ENCODE measurements at regions not wholly inside any gene's neighbourhood (a gene's known extent, or its start where the extent isn't known, plus 50 kb on each side); places are given as distances from the start of the nearest gene placed in this dataset.
"Not testable (repeated sequence)": the region's sequence is repeated elsewhere in the genome, so short reads cannot be mapped to it uniquely, and the experiment has no call there.

DNA sequence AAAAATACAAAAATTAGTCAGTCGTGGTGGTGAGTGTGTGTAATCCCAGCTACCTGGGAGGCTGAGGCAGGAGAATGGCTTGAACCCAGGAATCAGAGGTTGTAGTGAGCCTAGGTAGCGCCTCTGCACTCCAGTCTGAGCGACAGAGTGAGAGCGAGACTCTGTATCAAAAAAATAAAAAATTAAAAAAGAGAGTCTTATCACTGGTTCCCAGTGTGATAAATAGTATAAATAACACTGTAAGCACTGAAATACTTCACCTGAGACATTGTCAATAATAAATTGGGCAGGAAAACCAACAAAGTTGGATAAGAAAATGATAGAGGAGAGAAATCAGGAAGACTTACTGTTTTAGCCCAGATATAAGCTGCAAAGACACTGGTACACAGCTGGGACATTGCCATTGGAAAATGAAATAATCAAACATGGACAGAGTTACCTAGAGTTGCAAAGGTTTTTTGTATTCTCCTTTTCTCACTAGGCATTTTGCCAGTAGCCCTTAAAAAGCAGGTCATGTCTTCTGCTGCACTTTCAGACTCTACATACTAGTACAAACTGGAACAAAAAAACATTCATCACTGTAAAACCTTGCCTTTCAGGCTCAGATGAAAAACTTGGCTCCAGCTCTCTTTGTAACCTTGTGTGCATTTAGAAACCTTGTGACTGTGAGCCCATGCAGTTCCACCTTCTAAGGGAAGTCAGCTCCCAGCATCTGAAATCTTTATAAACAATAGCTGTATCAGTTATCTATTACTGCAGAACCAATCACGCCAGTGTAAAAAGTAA, 55.0 kb upstream of the PPP1R2C start:
- H2BK15ac ChIP-seq (ENCODE audit: low read depth, poor library complexity, severe bottlenecking), result no peak overlapping the region
- H3K14ac ChIP-seq (ENCODE audit: low read length in 2 of 2), result no peak overlapping the region
- no peak overlapping the region for H2BK5ac ChIP-seq (ENCODE audit: low read depth, low read length, poor library complexity, severe bottlenecking)
- H3K23ac ChIP-seq (ENCODE audit: low read length in 2 of 2), result no peak overlapping the region
- H3K4me3 ChIP-seq (ENCODE audit: insufficient read depth in 1 of 2, low read depth in 1 of 2, low read length in 2 of 2), result no peak overlapping the region
- no CpG with 5 or more reads among the region's 5 CpGs for WGBS
- no peak overlapping the region for H4K91ac ChIP-seq (ENCODE audit: low read length)
- no peak overlapping the region for H4K8ac ChIP-seq (ENCODE audit: low read length)
- H3K27me3 ChIP-seq (ENCODE audit: control insufficient read depth in 1 of 2, insufficient read depth in 1 of 2, low read length in 2 of 2), result no peaks in the 10 kb centered on the region
- no peak for DNase-seq
- H3K4ac ChIP-seq (ENCODE audit: low read depth in 1 of 2, low read length in 2 of 2), result no peak overlapping the region
- no peak overlapping the region for H2AFZ ChIP-seq (ENCODE audit: low read depth, low read length)
- H2BK12ac ChIP-seq (ENCODE audit: low read length in 2 of 2), result no peak overlapping the region
- H3K4me2 ChIP-seq (ENCODE audit: low read length, poor library complexity, severe bottlenecking), result no peak overlapping the region
- no peaks in the 10 kb centered on the region for H3K36me3 ChIP-seq (ENCODE audit: control insufficient read depth in 1 of 2, insufficient read depth in 2 of 2, low read depth in 1 of 2, low read length in 2 of 2)
- H2BK120ac ChIP-seq (ENCODE audit: low read depth, low read length), result no peak overlapping the region
- no peak overlapping the region for H3K18ac ChIP-seq (ENCODE audit: low read depth in 1 of 2, low read length in 2 of 2)
- no peaks in the 10 kb centered on the region for H3K4me1 ChIP-seq (ENCODE audit: control insufficient read depth, insufficient read depth, low read depth, low read length)
- no peaks in the 10 kb centered on the region for H3K79me1 ChIP-seq (replicated peaks; ENCODE audit: low read length, poor library complexity, severe bottlenecking)
- H3K27ac ChIP-seq (ENCODE audit: low read length, poor library complexity, severe bottlenecking), result no peak overlapping the region
- no peak overlapping the region for H3K9ac ChIP-seq (ENCODE audit: low read length)
- no peak overlapping the region for H2AK5ac ChIP-seq (ENCODE audit: low read length, severe bottlenecking)
- no peaks in the 10 kb centered on the region for H3K9me3 ChIP-seq (ENCODE audit: control insufficient read depth, low read length)

GRCh38 chrX:42833550-42833940, 55.6 kb upstream of the PPP1R2C start:
- H3K14ac ChIP-seq (ENCODE audit: low read length in 2 of 2); H2BK15ac ChIP-seq (ENCODE audit: low read depth, poor library complexity, severe bottlenecking); H3K27ac ChIP-seq (ENCODE audit: low read length, poor library complexity, severe bottlenecking); H3K9me3 ChIP-seq (ENCODE audit: control insufficient read depth, low read length); H3K4me3 ChIP-seq (ENCODE audit: insufficient read depth in 1 of 2, low read depth in 1 of 2, low read length in 2 of 2); H3K27me3 ChIP-seq (ENCODE audit: control insufficient read depth in 1 of 2, insufficient read depth in 1 of 2, low read length in 2 of 2); H3K36me3 ChIP-seq (ENCODE audit: control insufficient read depth in 1 of 2, insufficient read depth in 2 of 2, low read depth in 1 of 2, low read length in 2 of 2); H2AK5ac ChIP-seq (ENCODE audit: low read length, severe bottlenecking); DNase-seq; H4K91ac ChIP-seq (ENCODE audit: low read length); H3K4me2 ChIP-seq (ENCODE audit: low read length, poor library complexity, severe bottlenecking); H2BK12ac ChIP-seq (ENCODE audit: low read length in 2 of 2); H2BK120ac ChIP-seq (ENCODE audit: low read depth, low read length); H3K79me1 ChIP-seq (replicated peaks; ENCODE audit: low read length, poor library complexity, severe bottlenecking); H3K18ac ChIP-seq (ENCODE audit: low read depth in 1 of 2, low read length in 2 of 2); H3K9ac ChIP-seq (ENCODE audit: low read length); H3K4ac ChIP-seq (ENCODE audit: low read depth in 1 of 2, low read length in 2 of 2); H3K4me1 ChIP-seq (ENCODE audit: control insufficient read depth, insufficient read depth, low read depth, low read length); H2AFZ ChIP-seq (ENCODE audit: low read depth, low read length); H3K23ac ChIP-seq (ENCODE audit: low read length in 2 of 2); H4K8ac ChIP-seq (ENCODE audit: low read length); H2BK5ac ChIP-seq (ENCODE audit: low read depth, low read length, poor library complexity, severe bottlenecking): not testable (repeated sequence)
- WGBS, result 96% methylated on average over 2 of the region's 4 CpGs

- H3K4me2 ChIP-seq (ENCODE audit: low read length, poor library complexity, severe bottlenecking), result no peak overlapping the region
- no peaks in the 10 kb centered on the region for H3K36me3 ChIP-seq (ENCODE audit: control insufficient read depth in 1 of 2, insufficient read depth in 2 of 2, low read depth in 1 of 2, low read length in 2 of 2)
- no peak overlapping the region for H4K8ac ChIP-seq (ENCODE audit: low read length)
- no peaks in the 10 kb centered on the region for H3K9me3 ChIP-seq (ENCODE audit: control insufficient read depth, low read length)
- no peak overlapping the region for H3K23ac ChIP-seq (ENCODE audit: low read length in 2 of 2)
- H4K91ac ChIP-seq (ENCODE audit: low read length), result no peak overlapping the region
- no peaks in the 10 kb centered on the region for H3K4me1 ChIP-seq (ENCODE audit: control insufficient read depth, insufficient read depth, low read depth, low read length)
- no peak overlapping the region for H2AFZ ChIP-seq (ENCODE audit: low read depth, low read length)
- H2BK120ac ChIP-seq (ENCODE audit: low read depth, low read length), result no peak overlapping the region
- no peaks in the 10 kb centered on the region for H3K27me3 ChIP-seq (ENCODE audit: control insufficient read depth in 1 of 2, insufficient read depth in 1 of 2, low read length in 2 of 2)
- 93% methylated on average over 2 of the region's 4 CpGs for WGBS
- H3K4me3 ChIP-seq (ENCODE audit: insufficient read depth in 1 of 2, low read depth in 1 of 2, low read length in 2 of 2), result no peak overlapping the region
- H3K27ac ChIP-seq (ENCODE audit: low read length, poor library complexity, severe bottlenecking), result no peak overlapping the region
- H3K9ac ChIP-seq (ENCODE audit: low read length), result no peak overlapping the region
- H2BK5ac ChIP-seq (ENCODE audit: low read depth, low read length, poor library complexity, severe bottlenecking), result no peak overlapping the region
- H2BK12ac ChIP-seq (ENCODE audit: low read length in 2 of 2), result no peak overlapping the region
- H3K18ac ChIP-seq (ENCODE audit: low read depth in 1 of 2, low read length in 2 of 2), result no peak overlapping the region
- no peak for DNase-seq
- H3K4ac ChIP-seq (ENCODE audit: low read depth in 1 of 2, low read length in 2 of 2), result no peak overlapping the region
- H3K79me1 ChIP-seq (replicated peaks; ENCODE audit: low read length, poor library complexity, severe bottlenecking), result no peaks in the 10 kb centered on the region
- no peak overlapping the region for H2BK15ac ChIP-seq (ENCODE audit: low read depth, poor library complexity, severe bottlenecking)
- H2AK5ac ChIP-seq (ENCODE audit: low read length, severe bottlenecking), result no peak overlapping the region
- H3K14ac ChIP-seq (ENCODE audit: low read length in 2 of 2), result no peak overlapping the region
These were observed 59.3 kb upstream of the PPP1R2C start for GRCh38 chrX:42837101-42837726.

DNA sequence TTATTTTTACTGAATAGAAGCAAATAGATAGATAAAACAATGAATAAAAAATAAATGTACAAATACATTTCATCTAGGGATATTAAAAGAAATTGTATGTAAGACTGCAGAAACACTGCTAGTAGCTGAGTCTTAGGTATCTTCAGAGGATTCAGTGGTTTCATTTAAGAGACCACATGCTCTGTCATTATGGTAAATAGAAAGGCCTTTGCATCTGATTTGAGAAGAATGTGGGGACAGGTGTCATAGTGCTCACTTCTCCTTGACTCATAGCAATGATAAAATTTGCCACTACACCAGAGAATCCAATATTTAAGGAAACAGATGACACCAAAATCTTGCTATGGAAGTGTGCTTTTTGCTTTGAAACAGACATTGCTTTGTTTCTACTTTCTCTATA, 59.8 kb upstream of the PPP1R2C start:
- Histone ChIP-seq H3K4me1 (ENCODE audit: control insufficient read depth, insufficient read depth, low read depth, low read length) (no peaks in the 10 kb centered on the region), H3K9me3 (ENCODE audit: control insufficient read depth, low read length) (no peaks in the 10 kb centered on the region), H3K9ac (ENCODE audit: low read length) (no peak overlapping the region), H3K23ac (ENCODE audit: low read length in 2 of 2) (no peak overlapping the region), H3K27me3 (ENCODE audit: control insufficient read depth in 1 of 2, insufficient read depth in 1 of 2, low read length in 2 of 2) (no peaks in the 10 kb centered on the region), H2BK120ac (ENCODE audit: low read depth, low read length) (no peak overlapping the region), H3K14ac (ENCODE audit: low read length in 2 of 2) (no peak overlapping the region), H3K18ac (ENCODE audit: low read depth in 1 of 2, low read length in 2 of 2) (no peak overlapping the region), H4K8ac (ENCODE audit: low read length) (no peak overlapping the region), H2AK5ac (ENCODE audit: low read length, severe bottlenecking) (no peak overlapping the region), H3K4me3 (ENCODE audit: insufficient read depth in 1 of 2, low read depth in 1 of 2, low read length in 2 of 2) (no peak overlapping the region), H3K79me1 (replicated peaks; ENCODE audit: low read length, poor library complexity, severe bottlenecking) (no peaks in the 10 kb centered on the region), H2BK15ac (ENCODE audit: low read depth, poor library complexity, severe bottlenecking) (no peak overlapping the region), H3K4ac (ENCODE audit: low read depth in 1 of 2, low read length in 2 of 2) (no peak overlapping the region), H2BK12ac (ENCODE audit: low read length in 2 of 2) (no peak overlapping the region), H2AFZ (ENCODE audit: low read depth, low read length) (no peak overlapping the region), H4K91ac (ENCODE audit: low read length) (no peak overlapping the region), H2BK5ac (ENCODE audit: low read depth, low read length, poor library complexity, severe bottlenecking) (no peak overlapping the region), H3K27ac (ENCODE audit: low read length, poor library complexity, severe bottlenecking) (no peak overlapping the region), H3K4me2 (ENCODE audit: low read length, poor library complexity, severe bottlenecking) (no peak overlapping the region), H3K36me3 (ENCODE audit: control insufficient read depth in 1 of 2, insufficient read depth in 2 of 2, low read depth in 1 of 2, low read length in 2 of 2) (no peaks in the 10 kb centered on the region)
- no peak for DNase-seq
